ENCODE measurements at regions not wholly inside any gene's neighbourhood (a gene's known extent, or its start where the extent isn't known, plus 50 kb on each side); places are given as distances from the start of the nearest gene placed in this dataset.

- TF ChIP-seq CTCF (IDR thresholded peaks at IDR 0.05) (no peak), POLR2A (IDR thresholded peaks at IDR 0.05) (no peak)
Observed at GRCh38 chr15:100786139-100786531, 93.5 kb upstream of the ALDH1A3 start.
